ENCODE measurements at regions not wholly inside any gene's neighbourhood (a gene's known extent, or its start where the extent isn't known, plus 50 kb on each side); places are given as distances from the start of the nearest gene placed in this dataset.
A peak's percentile ranks its signal among the peaks of the same experiment; 100 is the strongest.

DNA sequence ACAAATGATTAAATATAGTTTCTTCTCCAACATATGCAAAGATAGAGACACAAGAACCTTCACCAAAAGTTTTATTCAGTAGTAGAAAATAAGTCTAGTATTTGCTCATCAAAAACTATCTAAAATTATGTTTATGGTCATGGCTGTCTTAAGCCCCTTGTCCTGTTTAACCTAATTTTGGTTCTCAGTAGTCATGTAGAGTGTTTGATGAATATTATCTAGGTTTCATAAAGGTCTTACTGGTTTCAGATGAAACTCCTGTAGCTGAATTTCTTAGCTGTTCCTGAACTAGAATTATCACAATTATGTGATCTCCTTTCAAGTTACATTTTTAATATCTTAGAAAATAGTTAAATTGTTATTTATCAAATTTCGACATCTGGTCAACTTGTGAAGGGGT lies 228.0 kb upstream of the SPHKAP start:
- Histone ChIP-seq H3K36me3 (ENCODE audit: control insufficient read depth, insufficient read depth, low read length, severe bottlenecking) (no peaks in the 10 kb centered on the region), H3K9ac (ENCODE audit: low read length) (no peak overlapping the region), H3K4me3 (ENCODE audit: low read length) (no peak overlapping the region), H3K4me1 (ENCODE audit: control insufficient read depth, insufficient read depth, low read length) (no peaks in the 10 kb centered on the region), H3K27me3 (replicated peaks; ENCODE audit: control insufficient read depth, insufficient read depth, low read length) (no peaks in the 10 kb centered on the region), H3K9me3 (ENCODE audit: control insufficient read depth, low read length) (no peaks in the 10 kb centered on the region)
- no peak for DNase-seq (ENCODE audit: low read depth)

DNA sequence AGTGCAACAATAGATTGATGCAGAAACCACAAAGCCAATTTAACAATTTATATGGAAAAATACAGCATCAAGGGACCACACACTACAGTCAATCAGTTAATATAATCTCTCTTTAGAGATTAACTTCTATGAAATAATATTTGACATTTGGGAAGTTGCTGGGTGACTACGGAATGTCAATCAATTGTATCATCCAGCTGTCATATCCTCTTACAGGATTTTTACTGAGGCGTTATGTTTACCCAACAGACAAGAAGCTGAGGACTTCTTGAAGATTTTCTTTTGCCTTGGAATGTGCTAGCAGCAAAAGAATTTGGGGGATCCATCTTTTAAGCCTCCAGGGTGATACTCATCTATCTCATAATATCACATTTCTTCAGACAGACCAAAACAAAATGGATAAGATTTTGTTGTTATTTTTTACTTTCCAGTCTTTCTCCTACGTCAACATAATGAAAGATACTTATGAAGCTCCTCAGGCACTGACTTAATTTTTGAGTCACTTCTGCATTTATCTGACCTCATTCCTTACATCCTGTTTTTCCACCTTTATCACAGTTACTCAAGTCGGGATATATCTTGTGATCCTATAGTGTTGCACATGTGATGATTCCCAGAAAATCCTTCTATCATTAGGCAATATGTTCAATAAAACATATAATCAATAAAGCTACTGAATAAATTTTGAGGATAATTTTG lies 227.2 kb upstream of the SPHKAP start:
- no peaks in the 10 kb centered on the region for H3K4me1 ChIP-seq (ENCODE audit: control insufficient read depth, insufficient read depth, low read length)
- H3K36me3 ChIP-seq (ENCODE audit: control insufficient read depth, insufficient read depth, low read length, severe bottlenecking): no peaks in the 10 kb centered on the region
- H3K4me3 ChIP-seq (ENCODE audit: low read length): no peak overlapping the region
- no peaks in the 10 kb centered on the region for H3K27me3 ChIP-seq (replicated peaks; ENCODE audit: control insufficient read depth, insufficient read depth, low read length)
- DNase-seq (ENCODE audit: low read depth): no peak
- no peaks in the 10 kb centered on the region for H3K9me3 ChIP-seq (ENCODE audit: control insufficient read depth, low read length)
- H3K9ac ChIP-seq (ENCODE audit: low read length): no peak overlapping the region

DNA sequence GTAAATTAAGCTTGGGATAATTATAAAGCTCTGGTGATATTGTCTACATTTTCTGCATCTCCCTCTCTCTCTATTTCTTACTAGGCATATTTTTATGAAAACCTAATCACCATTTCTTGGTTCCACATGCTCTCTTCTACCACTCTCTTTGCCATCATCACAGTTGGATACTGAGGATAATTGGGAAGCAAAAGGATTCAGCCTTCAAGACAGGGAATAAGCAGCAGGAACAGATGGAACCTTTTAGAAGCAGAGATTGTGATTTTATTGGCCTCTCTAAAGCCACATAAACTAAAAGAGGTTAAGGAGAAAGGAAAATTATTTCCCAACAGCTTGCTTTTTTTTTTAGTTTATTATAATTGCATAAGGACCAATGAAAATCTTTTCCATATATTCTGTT lies 226.3 kb upstream of the SPHKAP start:
- no peaks in the 10 kb centered on the region for H3K36me3 ChIP-seq (ENCODE audit: control insufficient read depth, insufficient read depth, low read length, severe bottlenecking)
- no peaks in the 10 kb centered on the region for H3K27me3 ChIP-seq (replicated peaks; ENCODE audit: control insufficient read depth, insufficient read depth, low read length)
- DNase-seq (ENCODE audit: low read depth): no peak
- no peaks in the 10 kb centered on the region for H3K4me1 ChIP-seq (ENCODE audit: control insufficient read depth, insufficient read depth, low read length)
- no peaks in the 10 kb centered on the region for H3K9me3 ChIP-seq (ENCODE audit: control insufficient read depth, low read length)
- H3K9ac ChIP-seq (ENCODE audit: low read length): no peak overlapping the region
- no peak overlapping the region for H3K4me3 ChIP-seq (ENCODE audit: low read length)

DNA sequence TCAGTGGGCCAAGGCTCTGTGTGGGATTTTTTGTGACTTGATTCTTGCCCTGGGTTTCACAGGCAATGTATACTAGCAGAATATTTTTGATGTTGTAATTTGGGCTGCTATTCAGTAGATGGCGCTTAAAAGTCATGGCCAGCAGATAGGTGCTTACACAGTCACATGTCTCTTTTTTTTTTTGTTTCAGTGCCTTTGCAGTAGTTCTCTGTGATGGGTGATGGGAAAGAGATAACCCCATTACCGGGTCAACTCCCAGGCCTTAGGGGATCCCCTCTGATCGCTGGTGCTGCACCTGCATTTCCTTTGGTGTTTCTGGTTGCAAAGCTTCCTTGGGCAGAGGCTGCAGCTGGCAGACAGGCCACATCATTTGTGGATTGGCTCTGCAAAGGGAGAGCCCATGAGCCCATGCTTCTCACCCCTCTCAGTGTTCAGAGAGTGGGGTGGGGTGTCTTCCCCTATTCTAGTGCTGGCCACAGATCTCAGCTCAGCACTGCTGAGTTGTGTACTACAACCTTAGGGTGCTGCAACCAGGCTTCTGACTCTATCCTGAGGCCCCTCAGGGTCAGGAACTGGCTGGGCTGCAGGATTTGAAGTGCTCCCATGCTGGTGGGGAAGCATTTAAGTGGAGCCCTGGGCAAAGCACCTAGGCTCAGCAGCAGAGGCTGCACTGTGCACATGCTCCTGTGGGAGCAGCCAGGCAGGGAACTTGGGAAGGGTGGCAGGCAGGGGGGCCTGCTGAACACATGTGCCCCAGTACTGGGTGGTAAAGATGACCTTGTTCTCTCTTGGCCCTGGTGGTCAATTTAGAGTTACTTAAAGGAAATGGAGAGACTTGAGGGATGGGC lies 219.8 kb upstream of the SPHKAP start:
- Histone ChIP-seq H3K4me1 (ENCODE audit: control insufficient read depth, insufficient read depth, low read length) (no peaks in the 10 kb centered on the region), H3K27me3 (replicated peaks; ENCODE audit: control insufficient read depth, insufficient read depth, low read length) (no peaks in the 10 kb centered on the region), H3K9ac (ENCODE audit: low read length) (no peak overlapping the region), H3K4me3 (ENCODE audit: low read length) (no peak overlapping the region), H3K9me3 (ENCODE audit: control insufficient read depth, low read length) (peaks cover 6% of the 10 kb centered on the region), H3K36me3 (ENCODE audit: control insufficient read depth, insufficient read depth, low read length, severe bottlenecking) (no peaks in the 10 kb centered on the region)
- no peak for DNase-seq (ENCODE audit: low read depth)

DNA sequence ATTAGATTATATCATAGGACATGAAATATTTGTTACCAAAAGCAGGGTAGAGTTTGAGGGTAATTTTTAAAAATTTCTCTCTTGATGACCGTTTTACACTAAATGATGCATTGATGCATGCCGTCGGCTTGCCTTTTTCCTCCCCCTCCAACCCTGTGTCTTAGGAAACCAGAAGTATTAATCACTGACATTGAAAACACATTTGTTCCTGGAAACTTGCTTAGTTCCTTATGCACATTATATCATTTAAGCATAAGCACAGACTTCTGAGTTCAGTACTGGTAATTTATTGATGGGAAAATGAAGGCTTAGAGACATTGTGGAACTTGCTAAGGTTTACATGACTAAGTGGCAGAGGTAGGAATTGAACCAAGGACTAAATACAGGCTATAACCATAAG lies 206.3 kb upstream of the SPHKAP start:
- H3K9ac ChIP-seq (ENCODE audit: low read length): no peak overlapping the region
- H3K27me3 ChIP-seq (replicated peaks; ENCODE audit: control insufficient read depth, insufficient read depth, low read length): no peaks in the 10 kb centered on the region
- no peaks in the 10 kb centered on the region for H3K4me1 ChIP-seq (ENCODE audit: control insufficient read depth, insufficient read depth, low read length)
- DNase-seq (ENCODE audit: low read depth): no peak
- no peak overlapping the region for H3K4me3 ChIP-seq (ENCODE audit: low read length)
- no peaks in the 10 kb centered on the region for H3K9me3 ChIP-seq (ENCODE audit: control insufficient read depth, low read length)
- no peaks in the 10 kb centered on the region for H3K36me3 ChIP-seq (ENCODE audit: control insufficient read depth, insufficient read depth, low read length, severe bottlenecking)

DNA sequence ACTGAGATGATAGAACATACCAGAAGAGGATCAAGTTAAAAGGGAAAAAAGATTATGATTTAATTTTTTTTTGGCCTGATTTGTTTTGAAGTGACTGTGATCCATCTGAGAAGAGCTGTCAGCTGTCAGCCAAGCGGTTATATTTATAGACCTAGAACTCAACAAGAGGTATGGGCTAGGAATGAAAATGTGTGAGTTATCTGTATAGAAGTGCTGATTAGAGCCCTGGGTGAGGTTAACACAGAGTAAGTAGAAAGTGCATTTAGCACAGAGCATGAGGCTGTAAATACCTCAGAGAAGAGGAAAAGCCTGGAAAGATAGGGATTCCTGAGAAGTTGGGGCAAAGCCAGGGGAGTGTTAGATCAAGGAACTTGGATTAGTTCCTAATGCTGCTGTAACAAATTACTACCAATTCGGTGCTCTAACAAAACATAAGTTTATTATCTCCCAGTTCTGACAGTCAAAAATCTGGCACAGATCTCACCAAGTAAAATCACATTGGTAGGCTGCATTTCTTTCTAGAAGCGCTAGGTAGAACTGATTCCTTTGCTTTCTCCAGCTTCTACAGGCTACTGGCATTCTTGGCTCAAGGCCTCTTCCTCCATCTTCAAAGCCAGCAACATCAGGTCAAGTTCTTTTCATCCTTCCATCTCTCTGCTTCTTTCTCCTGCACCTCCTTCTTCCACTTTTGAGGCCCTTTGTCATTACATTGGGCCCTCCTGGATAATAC lies 197.4 kb upstream of the SPHKAP start:
- no peak overlapping the region for H3K4me3 ChIP-seq (ENCODE audit: low read length)
- H3K9me3 ChIP-seq (ENCODE audit: control insufficient read depth, low read length): no peaks in the 10 kb centered on the region
- no peaks in the 10 kb centered on the region for H3K36me3 ChIP-seq (ENCODE audit: control insufficient read depth, insufficient read depth, low read length, severe bottlenecking)
- DNase-seq (ENCODE audit: low read depth): no peak
- H3K4me1 ChIP-seq (ENCODE audit: control insufficient read depth, insufficient read depth, low read length): no peaks in the 10 kb centered on the region
- no peaks in the 10 kb centered on the region for H3K27me3 ChIP-seq (replicated peaks; ENCODE audit: control insufficient read depth, insufficient read depth, low read length)
- no peak overlapping the region for H3K9ac ChIP-seq (ENCODE audit: low read length)

DNA sequence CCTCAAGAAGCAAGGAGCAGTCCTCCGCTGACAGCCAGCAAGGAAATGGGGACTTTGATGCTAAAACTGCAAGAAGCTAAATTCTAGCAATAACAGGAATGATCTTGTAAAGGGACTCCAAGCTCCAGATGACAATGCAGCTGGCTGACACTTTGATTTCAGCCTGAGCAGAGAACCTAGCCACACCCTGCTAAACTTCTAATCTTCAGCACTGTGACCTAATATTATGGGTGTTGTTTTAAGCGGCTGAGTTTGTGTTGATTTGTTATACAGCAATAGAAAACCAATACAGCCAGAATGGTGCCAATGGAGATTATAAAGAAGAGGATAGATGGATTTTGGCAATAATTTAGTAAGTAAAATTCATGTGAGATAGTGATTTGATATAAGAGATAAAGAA lies 196.7 kb upstream of the SPHKAP start:
- H3K4me3 ChIP-seq (ENCODE audit: low read length): no peak overlapping the region
- no peaks in the 10 kb centered on the region for H3K4me1 ChIP-seq (ENCODE audit: control insufficient read depth, insufficient read depth, low read length)
- no peak overlapping the region for H3K9ac ChIP-seq (ENCODE audit: low read length)
- H3K36me3 ChIP-seq (ENCODE audit: control insufficient read depth, insufficient read depth, low read length, severe bottlenecking): no peaks in the 10 kb centered on the region
- H3K27me3 ChIP-seq (replicated peaks; ENCODE audit: control insufficient read depth, insufficient read depth, low read length): no peaks in the 10 kb centered on the region
- no peaks in the 10 kb centered on the region for H3K9me3 ChIP-seq (ENCODE audit: control insufficient read depth, low read length)
- DNase-seq (ENCODE audit: low read depth): no peak

DNA sequence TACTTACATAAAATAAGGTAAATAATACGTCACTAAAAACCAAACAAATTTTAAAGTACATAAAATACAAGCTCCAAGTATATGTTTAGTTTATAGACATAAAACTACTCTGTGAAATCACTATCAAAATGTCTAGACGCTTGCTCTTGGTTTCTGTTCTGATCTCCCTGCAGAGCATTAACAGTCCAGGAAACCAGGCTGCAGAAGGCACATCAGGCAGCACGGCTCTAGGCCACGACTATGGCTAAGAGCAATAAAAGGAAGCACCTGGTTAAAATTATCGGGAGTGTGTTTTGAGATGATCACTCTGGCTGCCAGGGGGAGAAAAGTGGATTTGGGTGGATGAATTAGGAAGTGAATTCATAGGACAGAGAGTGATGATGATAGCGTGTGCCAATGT lies 196.0 kb upstream of the SPHKAP start:
- Histone ChIP-seq H3K4me1 (ENCODE audit: control insufficient read depth, insufficient read depth, low read length) (no peaks in the 10 kb centered on the region), H3K27me3 (replicated peaks; ENCODE audit: control insufficient read depth, insufficient read depth, low read length) (no peaks in the 10 kb centered on the region), H3K9me3 (ENCODE audit: control insufficient read depth, low read length) (no peaks in the 10 kb centered on the region), H3K9ac (ENCODE audit: low read length) (no peak overlapping the region), H3K36me3 (ENCODE audit: control insufficient read depth, insufficient read depth, low read length, severe bottlenecking) (no peaks in the 10 kb centered on the region), H3K4me3 (ENCODE audit: low read length) (no peak overlapping the region)
- DNase-seq (ENCODE audit: low read depth): peak; percentile 13

DNA sequence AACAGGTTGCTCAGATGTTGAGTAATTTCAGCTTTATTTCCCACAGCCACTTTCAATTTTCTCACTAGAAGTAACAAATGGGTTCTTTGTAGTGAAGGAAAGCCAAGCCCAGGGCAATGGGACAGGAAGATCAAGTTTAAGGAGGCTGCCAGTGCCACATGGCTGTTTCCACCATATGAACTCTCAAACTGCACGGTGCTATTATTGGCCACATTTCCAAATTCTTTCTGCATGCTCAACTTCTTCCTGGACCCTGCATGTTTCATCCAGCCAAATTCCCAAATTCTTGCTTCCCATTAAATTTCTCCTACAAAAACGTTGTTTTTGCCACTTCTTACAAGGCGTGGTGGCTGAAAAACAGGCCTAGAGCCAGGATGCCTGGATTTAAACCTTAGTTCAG lies 193.3 kb upstream of the SPHKAP start:
- peak; percentile 5 for DNase-seq (ENCODE audit: low read depth)
- Histone ChIP-seq H3K9ac (ENCODE audit: low read length) (no peak overlapping the region), H3K36me3 (ENCODE audit: control insufficient read depth, insufficient read depth, low read length, severe bottlenecking) (no peaks in the 10 kb centered on the region), H3K4me3 (ENCODE audit: low read length) (no peak overlapping the region), H3K9me3 (ENCODE audit: control insufficient read depth, low read length) (no peaks in the 10 kb centered on the region), H3K4me1 (ENCODE audit: control insufficient read depth, insufficient read depth, low read length) (no peaks in the 10 kb centered on the region), H3K27me3 (replicated peaks; ENCODE audit: control insufficient read depth, insufficient read depth, low read length) (no peaks in the 10 kb centered on the region)

DNA sequence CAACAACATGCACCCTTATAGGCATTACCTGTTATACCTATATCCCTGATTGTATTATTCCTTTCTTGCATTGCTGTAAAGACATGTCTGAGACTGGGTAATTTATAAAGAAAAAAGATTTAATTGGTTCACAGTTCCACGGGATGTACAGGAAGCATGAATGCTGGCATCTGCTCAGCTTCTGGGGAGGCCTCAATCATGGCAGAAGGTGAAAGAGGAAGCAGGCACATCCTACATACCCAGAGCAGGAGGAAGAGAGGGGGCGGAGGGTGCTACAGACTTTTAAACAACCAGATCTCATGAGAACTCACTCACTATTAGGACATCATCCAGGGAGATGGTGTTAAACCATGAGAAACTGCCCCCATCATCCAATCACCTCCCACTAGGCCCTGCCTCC lies 191.7 kb upstream of the SPHKAP start:
- no peak overlapping the region for H3K9ac ChIP-seq (ENCODE audit: low read length)
- no peaks in the 10 kb centered on the region for H3K27me3 ChIP-seq (replicated peaks; ENCODE audit: control insufficient read depth, insufficient read depth, low read length)
- DNase-seq (ENCODE audit: low read depth): no peak
- H3K9me3 ChIP-seq (ENCODE audit: control insufficient read depth, low read length): no peaks in the 10 kb centered on the region
- H3K4me3 ChIP-seq (ENCODE audit: low read length): no peak overlapping the region
- no peaks in the 10 kb centered on the region for H3K4me1 ChIP-seq (ENCODE audit: control insufficient read depth, insufficient read depth, low read length)
- H3K36me3 ChIP-seq (ENCODE audit: control insufficient read depth, insufficient read depth, low read length, severe bottlenecking): no peaks in the 10 kb centered on the region

DNA sequence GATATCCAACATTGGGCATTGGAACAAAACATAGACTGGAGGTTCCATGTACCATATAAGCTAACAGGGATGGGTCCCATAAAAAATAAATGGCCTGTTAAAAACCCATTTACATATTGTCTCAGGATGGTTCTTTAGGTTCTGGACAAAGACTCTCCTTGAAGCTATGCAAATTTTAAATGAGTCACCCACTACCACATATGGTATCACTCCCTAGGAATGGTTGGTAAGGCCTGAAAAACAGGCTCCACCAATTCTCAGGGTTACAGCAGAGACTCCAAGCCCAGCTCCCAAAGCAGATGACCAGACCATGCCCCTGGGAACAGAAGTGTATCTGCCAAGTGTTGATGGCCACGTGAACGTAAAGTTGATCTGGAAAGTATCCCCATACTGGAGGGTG lies 190.7 kb upstream of the SPHKAP start:
- H3K4me3 ChIP-seq (ENCODE audit: low read length): no peak overlapping the region
- no peaks in the 10 kb centered on the region for H3K4me1 ChIP-seq (ENCODE audit: control insufficient read depth, insufficient read depth, low read length)
- H3K27me3 ChIP-seq (replicated peaks; ENCODE audit: control insufficient read depth, insufficient read depth, low read length): no peaks in the 10 kb centered on the region
- no peaks in the 10 kb centered on the region for H3K9me3 ChIP-seq (ENCODE audit: control insufficient read depth, low read length)
- H3K36me3 ChIP-seq (ENCODE audit: control insufficient read depth, insufficient read depth, low read length, severe bottlenecking): no peaks in the 10 kb centered on the region
- no peak overlapping the region for H3K9ac ChIP-seq (ENCODE audit: low read length)
- no peak for DNase-seq (ENCODE audit: low read depth)
